ENCODE measurements at regions not wholly inside any gene's neighbourhood (a gene's known extent, or its start where the extent isn't known, plus 50 kb on each side); places are given as distances from the start of the nearest gene placed in this dataset.

- TF ChIP-seq NFXL1 (CRISPR knock-in tag; IDR thresholded peaks at IDR 0.05) (no peak), BCL6 (CRISPR knock-in tag; IDR thresholded peaks at IDR 0.05) (no peak), PURB (CRISPR knock-in tag; IDR thresholded peaks at IDR 0.05; ENCODE audit: low read depth) (no peak), MECOM (CRISPR knock-in tag; IDR thresholded peaks at IDR 0.05) (no peak), BRD4 (IDR thresholded peaks at IDR 0.05) (no peak), PHB2 (IDR thresholded peaks at IDR 0.05; ENCODE audit: low read depth) (no peak)
Observed at GRCh38 chr3:117219296-117219695, 509.7 kb downstream of the TUSC7 start (continued).

- Histone ChIP-seq H3K27me3 (ENCODE audit: control insufficient read depth in 2 of 2, insufficient read depth in 2 of 2, low read length in 2 of 2) (no peaks in the 10 kb centered on the region), H3K4me1 (replicated peaks in 1 of 2; ENCODE audit: control insufficient read depth in 2 of 2, insufficient read depth in 2 of 2, low read length in 2 of 2) (no peaks in the 10 kb centered on the region), H3K4me3 (no peak overlapping the region), H3K27ac (ENCODE audit: extremely low read depth, low read depth, low read length) (no peak overlapping the region), H3K79me2 (ENCODE audit: control insufficient read depth, insufficient read depth, low read length) (no peaks in the 10 kb centered on the region), H3K9ac (ENCODE audit: insufficient read depth in 1 of 2, low read depth in 2 of 2, low read length in 2 of 2) (no peak overlapping the region), H3K9me1 (ENCODE audit: control insufficient read depth, insufficient read depth, low read length) (no peaks in the 10 kb centered on the region), H3K36me3 (ENCODE audit: control insufficient read depth, insufficient read depth, low read length) (no peaks in the 10 kb centered on the region), H3K4me2 (ENCODE audit: insufficient read depth, low read length) (no peak overlapping the region), H3K9me3 (replicated peaks; ENCODE audit: control insufficient read depth, insufficient read depth, low read depth, low read length) (no peaks in the 10 kb centered on the region), H2AFZ (ENCODE audit: low read depth, low read length) (no peak overlapping the region), H4K20me1 (replicated peaks; ENCODE audit: control insufficient read depth, insufficient read depth, low read length) (no peaks in the 10 kb centered on the region)
- ATAC-seq (no peak), FAIRE-seq (no peak), DNase-seq (ENCODE audit: extremely low read depth in 1 of 4, low spot score in 3 of 4) (no peak)
- CTCF ChIA-PET (ENCODE audit: low intra/inter-chr PET ratio): no interaction called here
- intact Hi-C loops (cut with micrococcal nuclease): no loop called here
- in situ Hi-C loops (cut with MboI): no loop called here
- 0% methylated on average over 1 of the region's 2 CpGs for WGBS (ENCODE audit: insufficient coverage, low coverage, missing lambda C conversion rate)
- POLR2A ChIA-PET: no interaction called here
- no TSS peak for BruUV-seq (replicated peaks)
- TF ChIP-seq POLR3G (IDR thresholded peaks at IDR 0.05; ENCODE audit: extremely low read depth, insufficient read length, insufficient replicate concordance) (no peak), ZNF511 (CRISPR knock-in tag; IDR thresholded peaks at IDR 0.05) (no peak), TFAP4 (CRISPR knock-in tag; IDR thresholded peaks at IDR 0.05; ENCODE audit: borderline replicate concordance) (no peak), ZNF354B (CRISPR knock-in tag; IDR thresholded peaks at IDR 0.05) (no peak), CBX5 (IDR thresholded peaks at IDR 0.05; ENCODE audit: borderline replicate concordance, low read depth) (no peak), ARID2 (IDR thresholded peaks at IDR 0.05) (no peak), ZNF561 (CRISPR knock-in tag; conservative IDR thresholded peaks at IDR 0.05) (no peak), IFI16 (CRISPR knock-in tag; IDR thresholded peaks at IDR 0.05) (no peak), RBM25 (IDR thresholded peaks at IDR 0.05; ENCODE audit: low read depth, low read length, severe bottlenecking) (no peak), POLR3A (IDR thresholded peaks at IDR 0.05; ENCODE audit: borderline replicate concordance, extremely low read depth, insufficient read depth, insufficient read length) (no peak), PRPF4 (IDR thresholded peaks at IDR 0.05; ENCODE audit: insufficient read depth, low read depth, low read length, poor library complexity, severe bottlenecking) (no peak)
Observed at GRCh38 chr3:117226932-117227331, 517.4 kb downstream of the TUSC7 start.

Data from K562 (cell line).